ENCODE measurements at regions not wholly inside any gene's neighbourhood (a gene's known extent, or its start where the extent isn't known, plus 50 kb on each side); places are given as distances from the start of the nearest gene placed in this dataset.

DNA sequence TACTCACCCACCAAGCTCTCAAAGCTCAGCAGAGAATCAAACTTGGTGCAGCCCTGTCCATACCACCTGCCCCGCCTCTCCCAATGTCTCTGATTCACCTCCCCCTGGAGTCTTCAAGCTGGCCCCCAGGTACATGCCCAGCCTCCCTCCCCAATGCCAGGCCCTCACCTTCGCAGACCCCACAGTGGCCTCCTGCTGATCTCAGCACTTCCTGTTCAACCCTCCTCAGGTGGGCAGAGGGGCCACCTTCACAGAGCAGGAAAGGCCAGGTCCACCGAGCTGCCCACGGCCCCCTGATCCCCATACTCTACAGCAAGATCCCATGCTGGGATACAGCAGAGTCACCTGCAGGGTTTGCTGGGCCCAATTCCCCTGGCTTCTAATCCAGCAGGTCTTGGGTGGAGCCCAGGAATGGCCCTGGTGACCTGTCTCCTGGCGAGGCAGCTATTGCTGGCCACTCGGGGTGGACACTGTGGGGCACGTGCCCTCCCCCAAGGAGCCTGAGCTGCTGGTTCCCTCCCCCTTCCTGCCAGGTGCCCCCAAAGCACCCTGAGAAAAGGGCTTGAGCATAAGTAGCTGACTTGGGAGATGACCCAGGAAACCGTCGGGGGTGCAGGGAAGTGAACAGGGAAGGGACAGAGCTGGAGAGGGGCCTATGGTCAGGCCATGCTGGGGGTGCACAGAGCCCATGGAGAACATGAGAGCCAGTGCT, 150.7 kb downstream of the BRD1 start:
- TF ChIP-seq, protein P1, sequence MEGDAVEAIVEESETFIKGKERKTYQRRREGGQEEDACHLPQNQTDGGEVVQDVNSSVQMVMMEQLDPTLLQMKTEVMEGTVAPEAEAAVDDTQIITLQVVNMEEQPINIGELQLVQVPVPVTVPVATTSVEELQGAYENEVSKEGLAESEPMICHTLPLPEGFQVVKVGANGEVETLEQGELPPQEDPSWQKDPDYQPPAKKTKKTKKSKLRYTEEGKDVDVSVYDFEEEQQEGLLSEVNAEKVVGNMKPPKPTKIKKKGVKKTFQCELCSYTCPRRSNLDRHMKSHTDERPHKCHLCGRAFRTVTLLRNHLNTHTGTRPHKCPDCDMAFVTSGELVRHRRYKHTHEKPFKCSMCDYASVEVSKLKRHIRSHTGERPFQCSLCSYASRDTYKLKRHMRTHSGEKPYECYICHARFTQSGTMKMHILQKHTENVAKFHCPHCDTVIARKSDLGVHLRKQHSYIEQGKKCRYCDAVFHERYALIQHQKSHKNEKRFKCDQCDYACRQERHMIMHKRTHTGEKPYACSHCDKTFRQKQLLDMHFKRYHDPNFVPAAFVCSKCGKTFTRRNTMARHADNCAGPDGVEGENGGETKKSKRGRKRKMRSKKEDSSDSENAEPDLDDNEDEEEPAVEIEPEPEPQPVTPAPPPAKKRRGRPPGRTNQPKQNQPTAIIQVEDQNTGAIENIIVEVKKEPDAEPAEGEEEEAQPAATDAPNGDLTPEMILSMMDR (IDR thresholded peaks at IDR 0.05) = no peak
- no peaks in the 10 kb centered on the region for H3K4me1 ChIP-seq (ENCODE audit: control insufficient read depth in 1 of 2, low read depth in 2 of 2)
- H3K27ac ChIP-seq = no peak overlapping the region
- DNase-seq (ENCODE audit: low spot score) = no peak
- H3K27me3 ChIP-seq (replicated peaks; ENCODE audit: insufficient read depth) = no peaks in the 10 kb centered on the region
- no peak for ATAC-seq (ENCODE audit: insufficient number of reproducible peaks, low FRiP score, low read depth)
- H3K9me3 ChIP-seq = no peaks in the 10 kb centered on the region
- no peaks in the 10 kb centered on the region for H3K36me3 ChIP-seq
- H3K4me3 ChIP-seq = no peak overlapping the region

DNA sequence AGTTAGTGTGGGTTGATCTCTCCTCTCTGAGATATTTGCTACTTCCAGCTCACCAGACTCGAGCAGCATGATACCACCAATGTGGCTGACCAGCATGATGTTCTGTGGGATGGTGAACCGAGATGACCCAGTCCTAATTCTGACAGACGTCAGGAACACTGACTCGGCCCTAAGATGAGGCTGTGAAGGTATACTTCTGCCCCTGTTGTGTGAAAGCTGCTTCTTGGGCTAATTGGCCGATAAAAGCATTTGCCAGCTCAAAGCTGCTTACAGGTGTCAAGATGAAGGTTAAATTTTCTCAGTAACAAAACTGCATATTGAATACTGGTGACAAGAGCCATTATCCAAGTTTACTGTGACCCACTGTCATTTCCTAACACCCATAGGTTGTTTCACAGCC, 151.4 kb downstream of the BRD1 start:
- no peak for DNase-seq (ENCODE audit: low spot score)
- ATAC-seq (ENCODE audit: insufficient number of reproducible peaks, low FRiP score, low read depth) = no peak
- H3K4me1 ChIP-seq (ENCODE audit: control insufficient read depth in 1 of 2, low read depth in 2 of 2) = no peaks in the 10 kb centered on the region
- no peaks in the 10 kb centered on the region for H3K9me3 ChIP-seq
- H3K27me3 ChIP-seq (replicated peaks; ENCODE audit: insufficient read depth) = no peaks in the 10 kb centered on the region
- no peak overlapping the region for H3K27ac ChIP-seq
- TF ChIP-seq, protein P1 (IDR thresholded peaks at IDR 0.05) = no peak
- no peaks in the 10 kb centered on the region for H3K36me3 ChIP-seq
- no peak overlapping the region for H3K4me3 ChIP-seq

DNA sequence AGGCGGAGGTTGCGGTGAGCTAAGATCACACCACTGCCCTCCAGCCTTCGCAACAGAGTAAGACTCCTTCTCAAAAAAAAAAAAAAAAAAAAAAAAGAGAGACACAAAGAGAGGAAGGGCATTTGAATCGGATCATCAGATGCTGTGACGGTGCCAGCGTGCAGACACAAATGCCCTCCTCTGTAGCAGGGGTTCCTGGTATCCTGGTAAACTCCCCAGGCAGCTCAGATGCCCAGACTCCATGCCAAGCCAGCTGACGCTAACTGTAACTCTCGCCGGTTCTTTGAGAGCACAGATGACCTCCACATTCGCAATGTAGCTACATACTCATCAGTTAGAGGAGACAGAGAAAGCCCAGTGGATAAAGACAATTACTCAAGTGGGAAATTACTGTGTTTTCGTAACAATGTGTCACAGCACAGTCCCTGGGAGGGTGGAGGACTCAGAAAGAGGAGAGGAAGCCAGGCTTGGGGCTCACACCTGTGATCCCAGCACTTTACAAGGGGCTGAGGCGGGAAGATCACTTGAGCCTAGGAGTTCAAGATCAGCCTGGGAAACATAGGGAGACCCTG, 153.1 kb downstream of the BRD1 start:
- no peaks in the 10 kb centered on the region for H3K36me3 ChIP-seq
- ATAC-seq (ENCODE audit: insufficient number of reproducible peaks, low FRiP score, low read depth) (no peak), DNase-seq (ENCODE audit: low spot score) (no peak)
- no peak overlapping the region for H3K4me3 ChIP-seq
- H3K4me1 ChIP-seq (ENCODE audit: control insufficient read depth in 1 of 2, low read depth in 2 of 2) = peaks cover 0 to 9% of the 10 kb centered on the region in 2 donors
- H3K9me3 ChIP-seq = no peaks in the 10 kb centered on the region
- no peak overlapping the region for H3K27ac ChIP-seq
- TF ChIP-seq, protein P1 (IDR thresholded peaks at IDR 0.05) = no peak
- H3K27me3 ChIP-seq (replicated peaks; ENCODE audit: insufficient read depth) = no peaks in the 10 kb centered on the region

DNA sequence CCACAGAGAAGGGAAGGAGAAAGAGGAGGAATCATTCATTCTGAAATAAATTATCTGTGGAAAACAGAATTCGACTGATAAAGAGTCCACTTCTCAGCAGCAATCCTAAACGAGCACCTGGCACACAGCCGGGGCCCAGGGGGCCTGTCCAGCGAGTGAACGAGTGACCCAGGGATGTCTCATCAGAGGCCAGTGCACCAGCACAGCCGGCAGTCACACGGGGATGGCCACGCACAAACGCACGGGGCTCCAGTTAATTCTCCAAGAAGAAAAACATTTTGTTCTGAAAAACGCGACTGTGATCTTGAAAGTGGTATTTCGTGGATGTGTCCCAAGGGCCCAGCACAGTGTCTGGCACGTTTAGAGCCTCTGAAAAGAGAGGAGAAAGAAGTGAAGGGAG, 154.6 kb downstream of the BRD1 start:
- Histone ChIP-seq H3K27ac (no peak overlapping the region), H3K4me3 (no peak overlapping the region), H3K4me1 (ENCODE audit: control insufficient read depth in 1 of 2, low read depth in 2 of 2) (peaks cover 0 to 9% of the 10 kb centered on the region in 2 donors), H3K27me3 (replicated peaks; ENCODE audit: insufficient read depth) (no peaks in the 10 kb centered on the region), H3K36me3 (no peaks in the 10 kb centered on the region), H3K9me3 (no peaks in the 10 kb centered on the region)
- no peak for DNase-seq (ENCODE audit: low spot score)
- TF ChIP-seq, protein P1 (IDR thresholded peaks at IDR 0.05) = no peak
- ATAC-seq (ENCODE audit: insufficient number of reproducible peaks, low FRiP score, low read depth) = no peak

DNA sequence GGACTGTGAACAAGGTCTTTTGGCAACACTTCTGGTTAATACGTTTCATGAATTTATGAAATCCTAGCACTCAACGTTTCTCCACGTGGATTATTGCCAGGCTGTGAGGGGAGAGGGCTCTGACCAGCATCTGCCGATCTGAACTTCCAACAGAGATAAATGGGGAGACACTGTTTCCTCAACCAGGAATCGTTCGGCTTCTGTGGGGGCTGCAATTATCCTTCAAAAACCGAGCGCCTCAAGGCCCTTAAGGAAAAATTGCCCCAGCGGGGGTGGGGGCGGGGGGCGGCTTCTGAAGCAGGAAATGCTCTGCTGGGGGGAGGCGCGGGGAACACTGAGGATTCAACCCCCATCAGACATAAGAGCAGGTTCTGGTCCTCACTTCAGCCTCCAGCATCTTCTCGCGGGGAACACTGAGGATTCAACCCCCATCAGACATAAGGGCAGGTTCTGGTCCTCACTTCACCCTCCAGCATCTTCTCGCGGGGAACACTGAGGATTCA, 155.6 kb downstream of the BRD1 start:
- Histone ChIP-seq H3K27me3 (replicated peaks; ENCODE audit: insufficient read depth) (no peaks in the 10 kb centered on the region), H3K27ac (no peak overlapping the region), H3K9me3 (no peaks in the 10 kb centered on the region), H3K4me1 (ENCODE audit: control insufficient read depth in 1 of 2, low read depth in 2 of 2) (peaks cover 0 to 9% of the 10 kb centered on the region in 2 donors), H3K4me3 (no peak overlapping the region), H3K36me3 (no peaks in the 10 kb centered on the region)
- DNase-seq (ENCODE audit: low spot score) (no peak), ATAC-seq (ENCODE audit: insufficient number of reproducible peaks, low FRiP score, low read depth) (no peak)
- TF ChIP-seq, protein P1 (IDR thresholded peaks at IDR 0.05) = no peak
